ENCODE measurements at regions not wholly inside any gene's neighbourhood (a gene's known extent, or its start where the extent isn't known, plus 50 kb on each side); places are given as distances from the start of the nearest gene placed in this dataset.

DNA sequence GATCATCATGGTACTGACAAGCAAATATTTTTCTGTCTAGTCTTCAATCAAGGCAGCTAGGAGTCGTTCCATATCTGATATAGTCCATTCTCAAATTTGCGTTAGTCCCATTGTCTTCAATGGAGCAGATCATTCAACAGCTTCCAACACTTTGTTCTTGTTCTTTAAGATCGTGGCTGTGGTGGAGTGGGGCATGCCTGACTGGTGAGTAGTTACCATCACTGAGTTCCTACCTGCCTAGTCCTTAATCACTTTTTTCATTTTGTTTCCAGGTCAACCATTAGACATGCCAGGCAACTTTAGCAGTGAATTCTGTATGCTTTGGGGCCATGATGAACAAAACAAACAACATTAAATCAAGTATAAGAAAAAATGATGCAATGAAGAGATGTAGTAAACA lies 693.1 kb upstream of the KIRREL3 start:
- H3K4me1 ChIP-seq = no peaks in the 10 kb centered on the region
- no peak overlapping the region for H3K4me3 ChIP-seq
- intact Hi-C loops (cut with DNase I) = no loop called here
- no peaks in the 10 kb centered on the region for H3K36me3 ChIP-seq (replicated peaks in 1 of 2; ENCODE audit: insufficient read depth in 1 of 2, low read depth in 2 of 2)
- no peaks in the 10 kb centered on the region for H3K27me3 ChIP-seq
- no peak overlapping the region for H3K27ac ChIP-seq
- DNase-seq = no peak
- ATAC-seq = no peak
- H3K9me3 ChIP-seq = no peaks in the 10 kb centered on the region
- WGBS, 2 donors = 40 to 55% methylated on average over 3 of the region's 3 CpGs
- no peak for TF ChIP-seq POLR2A (IDR thresholded peaks at IDR 0.05)
- TF ChIP-seq, protein P1, sequence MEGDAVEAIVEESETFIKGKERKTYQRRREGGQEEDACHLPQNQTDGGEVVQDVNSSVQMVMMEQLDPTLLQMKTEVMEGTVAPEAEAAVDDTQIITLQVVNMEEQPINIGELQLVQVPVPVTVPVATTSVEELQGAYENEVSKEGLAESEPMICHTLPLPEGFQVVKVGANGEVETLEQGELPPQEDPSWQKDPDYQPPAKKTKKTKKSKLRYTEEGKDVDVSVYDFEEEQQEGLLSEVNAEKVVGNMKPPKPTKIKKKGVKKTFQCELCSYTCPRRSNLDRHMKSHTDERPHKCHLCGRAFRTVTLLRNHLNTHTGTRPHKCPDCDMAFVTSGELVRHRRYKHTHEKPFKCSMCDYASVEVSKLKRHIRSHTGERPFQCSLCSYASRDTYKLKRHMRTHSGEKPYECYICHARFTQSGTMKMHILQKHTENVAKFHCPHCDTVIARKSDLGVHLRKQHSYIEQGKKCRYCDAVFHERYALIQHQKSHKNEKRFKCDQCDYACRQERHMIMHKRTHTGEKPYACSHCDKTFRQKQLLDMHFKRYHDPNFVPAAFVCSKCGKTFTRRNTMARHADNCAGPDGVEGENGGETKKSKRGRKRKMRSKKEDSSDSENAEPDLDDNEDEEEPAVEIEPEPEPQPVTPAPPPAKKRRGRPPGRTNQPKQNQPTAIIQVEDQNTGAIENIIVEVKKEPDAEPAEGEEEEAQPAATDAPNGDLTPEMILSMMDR (IDR thresholded peaks at IDR 0.05) = no peak

DNA sequence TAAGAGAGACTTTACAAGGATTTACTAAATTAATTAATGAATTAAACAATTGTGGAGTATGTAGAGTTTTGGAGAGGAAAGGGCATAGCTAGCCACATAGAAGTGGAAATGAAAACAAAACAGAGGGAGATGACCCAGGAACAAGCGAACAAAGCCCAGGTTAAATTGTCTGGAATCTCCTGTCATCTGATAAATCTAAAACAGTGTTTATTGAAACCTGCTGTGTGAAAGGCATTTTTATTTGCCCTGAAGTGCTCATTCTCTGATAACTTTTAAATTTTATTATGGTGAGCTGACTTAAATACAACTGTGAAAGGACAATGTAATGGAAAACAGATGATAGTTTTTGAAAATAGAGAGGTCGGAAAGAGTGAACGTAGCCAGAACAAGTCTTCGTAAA lies 682.8 kb upstream of the KIRREL3 start:
- 82 to 89% methylated on average over 4 of the region's 4 CpGs for WGBS, 2 donors
- TF ChIP-seq POLR2A (IDR thresholded peaks at IDR 0.05) = no peak
- TF ChIP-seq, protein P1 (IDR thresholded peaks at IDR 0.05) = no peak
- Histone ChIP-seq H3K9me3 (no peaks in the 10 kb centered on the region), H3K27ac (no peak overlapping the region), H3K27me3 (no peaks in the 10 kb centered on the region), H3K4me1 (no peaks in the 10 kb centered on the region), H3K4me3 (no peak overlapping the region), H3K36me3 (replicated peaks in 1 of 2; ENCODE audit: insufficient read depth in 1 of 2, low read depth in 2 of 2) (no peaks in the 10 kb centered on the region)
- ATAC-seq (no peak), DNase-seq (no peak)
- intact Hi-C loops (cut with DNase I) = no loop called here

DNA sequence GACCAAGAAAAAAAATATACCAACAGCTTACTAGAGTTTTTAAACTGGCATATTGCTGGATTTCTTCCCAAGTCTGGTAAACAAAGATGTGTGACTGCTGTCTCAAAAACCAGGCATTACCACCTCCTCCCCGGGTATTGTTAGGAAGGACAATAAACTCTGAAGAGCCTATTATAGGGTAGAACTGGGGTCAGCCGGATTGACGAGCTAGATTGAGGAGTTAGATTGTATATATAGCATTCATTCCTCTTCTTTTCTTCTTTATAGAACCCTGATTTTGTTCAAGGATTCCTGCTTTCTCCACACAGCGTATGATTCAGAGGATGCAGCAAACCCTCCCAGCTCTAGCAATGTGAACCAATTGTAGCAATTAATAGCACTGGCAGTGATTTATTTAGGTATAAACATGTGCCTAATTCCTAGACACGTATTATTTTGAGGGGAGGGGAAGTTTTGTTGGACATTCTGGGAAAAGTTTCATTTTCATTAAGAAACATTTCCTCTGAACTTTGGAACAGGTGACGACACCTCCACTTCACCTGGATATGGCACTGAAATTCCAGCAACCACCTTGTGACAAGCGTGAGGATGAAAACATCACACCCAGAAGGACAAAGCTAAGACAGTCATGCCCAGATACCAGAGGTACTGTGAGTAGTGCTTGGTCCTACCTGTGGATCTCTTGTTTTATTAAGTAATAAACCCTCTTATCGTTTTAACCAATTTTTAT lies 679.4 kb upstream of the KIRREL3 start:
- no peak for ATAC-seq
- Histone ChIP-seq H3K9me3 (no peaks in the 10 kb centered on the region), H3K4me1 (peaks cover 10% of the 10 kb centered on the region), H3K36me3 (replicated peaks in 1 of 2; ENCODE audit: insufficient read depth in 1 of 2, low read depth in 2 of 2) (no peaks in the 10 kb centered on the region), H3K27ac (no peak overlapping the region), H3K27me3 (no peaks in the 10 kb centered on the region), H3K4me3 (no peak overlapping the region)
- DNase-seq = no peak
- 49 to 57% methylated on average over 8 of the region's 8 CpGs for WGBS, 2 donors
- intact Hi-C loops (cut with DNase I) = no loop called here
- no peak for TF ChIP-seq POLR2A (IDR thresholded peaks at IDR 0.05)
- TF ChIP-seq, protein P1 (IDR thresholded peaks at IDR 0.05) = no peak

DNA sequence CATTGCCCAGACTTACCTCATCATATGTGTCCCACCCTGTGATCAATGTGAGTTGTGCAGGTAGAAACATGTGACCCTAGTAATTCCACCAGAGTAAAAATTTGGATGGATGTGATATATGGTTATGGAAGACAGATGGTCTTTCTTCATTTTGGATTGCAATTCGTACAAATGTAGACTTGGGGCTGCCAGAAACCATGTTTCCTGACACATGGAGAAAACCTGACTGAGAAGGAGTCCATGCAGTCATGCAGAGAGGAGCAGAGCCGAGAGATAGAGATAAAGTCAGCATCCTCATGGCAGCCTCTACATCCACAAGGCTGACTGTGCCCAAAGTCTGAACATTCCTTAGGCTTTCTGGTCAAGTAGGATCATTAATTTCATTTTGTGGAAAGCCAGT lies 678.1 kb upstream of the KIRREL3 start:
- intact Hi-C loops (cut with DNase I) = no loop called here
- TF ChIP-seq POLR2A (IDR thresholded peaks at IDR 0.05) = no peak
- TF ChIP-seq, protein P1 (IDR thresholded peaks at IDR 0.05) = no peak
- no peak overlapping the region for H3K4me3 ChIP-seq
- no peaks in the 10 kb centered on the region for H3K9me3 ChIP-seq
- H3K27ac ChIP-seq = no peak overlapping the region
- no peak for DNase-seq
- no peaks in the 10 kb centered on the region for H3K36me3 ChIP-seq (replicated peaks in 1 of 2; ENCODE audit: insufficient read depth in 1 of 2, low read depth in 2 of 2)
- no peak for ATAC-seq
- no peaks in the 10 kb centered on the region for H3K27me3 ChIP-seq
- 66 to 69% methylated on average over 2 of the region's 2 CpGs for WGBS, 2 donors
- peaks cover 10% of the 10 kb centered on the region for H3K4me1 ChIP-seq

Measured in body of pancreas (tissue), 4 donors.